Breast epithelium (tissue), 3 donors: ENCODE measurements at regions not wholly inside any gene's neighbourhood (a gene's known extent, or its start where the extent isn't known, plus 50 kb on each side); places are given as distances from the start of the nearest gene placed in this dataset.

ENCODE experiments used
- CTCF ChIP-seq, 3 donors: fragments of 450-650 bp; IDR thresholded peaks; one replicate each; pipeline ENCODE4 v1.5.1; 2016 to 2017; ENCODE audit warnings: antibody characterized with exemption in 3 of 3, mild to moderate bottlenecking in 3 of 3, moderate library complexity in 3 of 3
- POLR2A ChIP-seq: fragments of 450-650 bp; IDR thresholded peaks from one replicate; pipeline ENCODE4 v1.6.1; 2016; ENCODE audit warnings: antibody characterized with exemption, mild to moderate bottlenecking, moderate library complexity
- POLR2AphosphoS5 ChIP-seq, 3 donors: sonication (generic); formaldehyde crosslinking; IDR thresholded peaks; one replicate each; pipeline ENCODE4 v1.6.1; 2017; ENCODE audit warnings: antibody characterized with exemption in 3 of 3

GRCh38 chr14:105636935-105637334 lies 110.6 kb downstream of the TMEM121 start:
- TF ChIP-seq CTCF (IDR thresholded peaks at IDR 0.05): no peak
- TF ChIP-seq POLR2A: no peak
- no peak for TF ChIP-seq POLR2AphosphoS5 (IDR thresholded peaks at IDR 0.05)
